ENCODE measurements at regions not wholly inside any gene's neighbourhood (a gene's known extent, or its start where the extent isn't known, plus 50 kb on each side); places are given as distances from the start of the nearest gene placed in this dataset.

- Histone ChIP-seq H3K4me3 (ENCODE audit: low read depth, low read length) (no peak overlapping the region), H3K27me3 (ENCODE audit: control insufficient read depth, insufficient read depth, low read length) (no peaks in the 10 kb centered on the region), H3K36me3 (ENCODE audit: control insufficient read depth, insufficient read depth, low read length) (no peaks in the 10 kb centered on the region)
- TF ChIP-seq CTCF (IDR thresholded peaks at IDR 0.05; ENCODE audit: insufficient read depth, low read length, poor library complexity, severe bottlenecking), result no peak
- DNase-seq (ENCODE audit: low read depth), result no peak
Observed at GRCh38 chr5:23451156-23451555, 56.3 kb upstream of the PRDM9 start.

- no peak overlapping the region for H3K4me3 ChIP-seq (ENCODE audit: low read depth, low read length)
- H3K27me3 ChIP-seq (ENCODE audit: control insufficient read depth, insufficient read depth, low read length), result no peaks in the 10 kb centered on the region
- no peaks in the 10 kb centered on the region for H3K36me3 ChIP-seq (ENCODE audit: control insufficient read depth, insufficient read depth, low read length)
- no peak for TF ChIP-seq CTCF (IDR thresholded peaks at IDR 0.05; ENCODE audit: insufficient read depth, low read length, poor library complexity, severe bottlenecking)
- DNase-seq (ENCODE audit: low read depth), result no peak
Observed at GRCh38 chr5:23450187-23450586, 57.2 kb upstream of the PRDM9 start.

GRCh38 chr5:23448627-23449026 is 58.8 kb upstream of the PRDM9 start:
- no peaks in the 10 kb centered on the region for H3K36me3 ChIP-seq (ENCODE audit: control insufficient read depth, insufficient read depth, low read length)
- no peak for TF ChIP-seq CTCF (IDR thresholded peaks at IDR 0.05; ENCODE audit: insufficient read depth, low read length, poor library complexity, severe bottlenecking)
- H3K4me3 ChIP-seq (ENCODE audit: low read depth, low read length), result no peak overlapping the region
- H3K27me3 ChIP-seq (ENCODE audit: control insufficient read depth, insufficient read depth, low read length), result no peaks in the 10 kb centered on the region
- no peak for DNase-seq (ENCODE audit: low read depth)

- H3K36me3 ChIP-seq (ENCODE audit: control insufficient read depth, insufficient read depth, low read length), result no peaks in the 10 kb centered on the region
- H3K27me3 ChIP-seq (ENCODE audit: control insufficient read depth, insufficient read depth, low read length), result no peaks in the 10 kb centered on the region
- DNase-seq (ENCODE audit: low read depth), result no peak
- H3K4me3 ChIP-seq (ENCODE audit: low read depth, low read length), result no peak overlapping the region
- TF ChIP-seq CTCF (IDR thresholded peaks at IDR 0.05; ENCODE audit: insufficient read depth, low read length, poor library complexity, severe bottlenecking), result no peak
Observed at GRCh38 chr5:23446424-23446823, 61.0 kb upstream of the PRDM9 start.

GRCh38 chr5:23445573-23445972 is 61.8 kb upstream of the PRDM9 start:
- DNase-seq (ENCODE audit: low read depth), result no peak
- Histone ChIP-seq H3K36me3 (ENCODE audit: control insufficient read depth, insufficient read depth, low read length) (no peaks in the 10 kb centered on the region), H3K4me3 (ENCODE audit: low read depth, low read length) (no peak overlapping the region), H3K27me3 (ENCODE audit: control insufficient read depth, insufficient read depth, low read length) (no peaks in the 10 kb centered on the region)
- TF ChIP-seq CTCF (IDR thresholded peaks at IDR 0.05; ENCODE audit: insufficient read depth, low read length, poor library complexity, severe bottlenecking), result no peak

GRCh38 chr5:23440703-23441102 is 66.7 kb upstream of the PRDM9 start:
- no peaks in the 10 kb centered on the region for H3K36me3 ChIP-seq (ENCODE audit: control insufficient read depth, insufficient read depth, low read length)
- no peak for DNase-seq (ENCODE audit: low read depth)
- H3K4me3 ChIP-seq (ENCODE audit: low read depth, low read length), result no peak overlapping the region
- no peaks in the 10 kb centered on the region for H3K27me3 ChIP-seq (ENCODE audit: control insufficient read depth, insufficient read depth, low read length)
- TF ChIP-seq CTCF (IDR thresholded peaks at IDR 0.05; ENCODE audit: insufficient read depth, low read length, poor library complexity, severe bottlenecking), result no peak
